Gastroesophageal sphincter (tissue), 3 donors: ENCODE measurements at regions not wholly inside any gene's neighbourhood (a gene's known extent, or its start where the extent isn't known, plus 50 kb on each side); places are given as distances from the start of the nearest gene placed in this dataset.

Experiments
- CTCF ChIP-seq, 4 experiments: fragments of 200-600 bp in 2 of 4; fragments of 450-650 bp in 2 of 4; sonication (generic) in 1 of 4; IDR thresholded peaks; one replicate each; pipeline ENCODE4 v1.5.1; 2017 to 2019; ENCODE audit warnings: antibody characterized with exemption in 4 of 4, mild to moderate bottlenecking in 2 of 4, moderate library complexity in 2 of 4
- EP300 ChIP-seq: sonication (generic); formaldehyde crosslinking; IDR thresholded peaks from one replicate; pipeline ENCODE4 v1.6.1; 2017; ENCODE audit warnings: antibody characterized with exemption, mild to moderate bottlenecking
- POLR2A ChIP-seq, 2 donors: fragments of 450-650 bp; IDR thresholded peaks; one replicate each; pipeline ENCODE4 v1.6.1; 2017; ENCODE audit warnings: antibody characterized with exemption in 2 of 2, mild to moderate bottlenecking in 2 of 2, moderate library complexity in 1 of 2
- POLR2AphosphoS5 ChIP-seq: sonication (generic); formaldehyde crosslinking; IDR thresholded peaks from one replicate; pipeline ENCODE4 v1.6.1; 2017; ENCODE audit warnings: antibody characterized with exemption

DNA sequence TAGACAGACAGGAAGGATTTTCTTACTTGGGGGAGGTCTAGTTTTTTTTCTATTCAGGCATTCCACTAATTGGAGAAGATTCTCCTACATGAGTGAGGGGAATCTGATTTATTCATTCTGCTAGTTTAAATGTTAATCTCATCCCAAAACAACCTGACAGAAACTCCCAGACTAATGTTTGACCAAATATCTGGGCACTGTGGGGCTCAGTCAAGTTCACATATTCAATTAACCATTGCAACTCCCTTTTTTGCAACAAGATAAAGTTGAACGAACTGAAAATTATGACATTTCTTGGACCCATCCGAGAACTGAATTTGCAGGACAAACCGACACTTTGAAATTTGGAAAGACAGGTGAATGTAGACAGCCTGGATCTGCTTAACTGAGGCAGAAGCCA, 194.4 kb upstream of the PTER start:
- TF ChIP-seq CTCF (IDR thresholded peaks at IDR 0.05) (no peak), POLR2A (IDR thresholded peaks at IDR 0.05) (no peak), POLR2AphosphoS5 (no peak), EP300 (no peak)
